Suprapubic skin (tissue), 3 donors: ENCODE measurements at regions not wholly inside any gene's neighbourhood (a gene's known extent, or its start where the extent isn't known, plus 50 kb on each side); places are given as distances from the start of the nearest gene placed in this dataset.

ENCODE experiments used
- CTCF ChIP-seq, 2 donors: fragments of 200-600 bp in 1 of 2; fragments of 450-650 bp in 1 of 2; sonication (generic) in 1 of 2; IDR thresholded peaks; one replicate each; pipeline ENCODE4 v1.5.1; 2016 to 2019; ENCODE audit warnings: antibody characterized with exemption in 2 of 2, mild to moderate bottlenecking in 1 of 2, moderate library complexity in 1 of 2
- POLR2AphosphoS5 ChIP-seq, 3 donors: sonication (generic); formaldehyde crosslinking; IDR thresholded peaks; one replicate each; pipeline ENCODE4 v1.6.1; 2017; ENCODE audit warnings: antibody characterized with exemption in 3 of 3

DNA sequence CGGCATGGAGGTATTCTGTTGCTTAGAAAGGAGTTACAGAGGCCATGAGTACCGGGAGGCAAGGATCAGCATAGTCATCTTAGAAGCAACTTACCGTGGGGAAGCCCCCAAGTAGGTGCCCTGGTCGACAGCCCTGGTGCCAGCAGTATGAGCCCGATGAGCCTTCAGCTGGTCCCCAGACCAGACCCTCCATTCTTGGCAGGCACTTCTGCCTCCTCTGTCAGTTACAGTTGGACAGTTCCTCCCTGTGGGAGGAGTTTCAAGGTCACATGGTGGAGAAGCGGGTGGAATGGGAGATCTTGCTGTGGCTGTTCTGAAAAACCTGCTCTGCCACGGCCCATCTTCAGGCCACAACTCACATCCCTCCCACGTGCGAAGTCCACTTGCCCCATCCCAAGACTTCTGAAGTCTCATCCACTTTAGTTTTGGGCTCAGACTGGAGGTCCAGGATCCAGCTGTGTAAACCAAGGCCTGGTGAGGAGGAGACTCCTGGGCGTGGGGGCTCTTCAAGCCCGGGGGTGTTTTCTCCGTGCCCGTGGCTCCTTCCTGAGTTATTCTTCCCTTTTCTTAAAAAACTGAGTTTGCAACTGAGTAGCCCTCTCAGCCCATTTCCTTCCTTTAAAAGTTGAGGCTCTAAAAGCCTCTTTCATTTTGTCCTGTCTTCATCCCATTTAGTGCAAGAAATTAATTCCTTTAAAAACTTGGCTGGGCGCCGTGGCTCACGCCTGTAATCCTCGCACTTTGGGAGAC is 133.5 kb downstream of the SEC14L1 start:
- TF ChIP-seq CTCF (IDR thresholded peaks at IDR 0.05) (no peak), POLR2AphosphoS5 (IDR thresholded peaks at IDR 0.05) (no peak)
